ENCODE measurements at regions not wholly inside any gene's neighbourhood (a gene's known extent, or its start where the extent isn't known, plus 50 kb on each side); places are given as distances from the start of the nearest gene placed in this dataset.

DNA sequence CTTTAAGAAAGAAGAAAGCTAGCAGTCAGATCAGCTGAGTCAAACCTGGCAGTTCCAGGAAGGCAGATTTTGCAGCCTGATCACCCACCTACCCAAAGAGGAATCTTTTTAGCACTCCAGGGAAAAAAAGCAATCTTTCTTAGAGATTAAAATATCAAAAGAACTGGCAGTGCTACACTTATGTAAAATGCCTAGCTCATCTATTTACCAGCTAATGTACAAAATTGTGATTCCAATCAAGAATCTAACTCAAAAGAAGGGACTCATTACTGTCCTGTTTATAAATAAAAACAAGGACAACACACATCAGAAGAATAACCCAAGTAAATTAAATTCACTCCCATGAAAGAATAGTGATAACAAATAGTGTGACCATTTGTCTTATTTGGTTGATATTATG is 222.4 kb upstream of the ERCC4 start:
- Mint-ChIP-seq H3K4me3 (ENCODE audit: unreplicated experiment) (no peak overlapping the region), H3K36me3 (ENCODE audit: low read depth) (no peaks in the 10 kb centered on the region), H3K4me1 (ENCODE audit: low read depth) (no peaks in the 10 kb centered on the region), H3K9me3 (ENCODE audit: low read depth) (peaks cover 69% of the 10 kb centered on the region), H3K27ac (ENCODE audit: unreplicated experiment) (no peak overlapping the region), H3K27me3 (ENCODE audit: low read depth) (no peaks in the 10 kb centered on the region)
- no peak for DNase-seq (ENCODE audit: low spot score)
- TF ChIP-seq, protein P1, sequence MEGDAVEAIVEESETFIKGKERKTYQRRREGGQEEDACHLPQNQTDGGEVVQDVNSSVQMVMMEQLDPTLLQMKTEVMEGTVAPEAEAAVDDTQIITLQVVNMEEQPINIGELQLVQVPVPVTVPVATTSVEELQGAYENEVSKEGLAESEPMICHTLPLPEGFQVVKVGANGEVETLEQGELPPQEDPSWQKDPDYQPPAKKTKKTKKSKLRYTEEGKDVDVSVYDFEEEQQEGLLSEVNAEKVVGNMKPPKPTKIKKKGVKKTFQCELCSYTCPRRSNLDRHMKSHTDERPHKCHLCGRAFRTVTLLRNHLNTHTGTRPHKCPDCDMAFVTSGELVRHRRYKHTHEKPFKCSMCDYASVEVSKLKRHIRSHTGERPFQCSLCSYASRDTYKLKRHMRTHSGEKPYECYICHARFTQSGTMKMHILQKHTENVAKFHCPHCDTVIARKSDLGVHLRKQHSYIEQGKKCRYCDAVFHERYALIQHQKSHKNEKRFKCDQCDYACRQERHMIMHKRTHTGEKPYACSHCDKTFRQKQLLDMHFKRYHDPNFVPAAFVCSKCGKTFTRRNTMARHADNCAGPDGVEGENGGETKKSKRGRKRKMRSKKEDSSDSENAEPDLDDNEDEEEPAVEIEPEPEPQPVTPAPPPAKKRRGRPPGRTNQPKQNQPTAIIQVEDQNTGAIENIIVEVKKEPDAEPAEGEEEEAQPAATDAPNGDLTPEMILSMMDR (IDR thresholded peaks at IDR 0.05) = no peak

DNA sequence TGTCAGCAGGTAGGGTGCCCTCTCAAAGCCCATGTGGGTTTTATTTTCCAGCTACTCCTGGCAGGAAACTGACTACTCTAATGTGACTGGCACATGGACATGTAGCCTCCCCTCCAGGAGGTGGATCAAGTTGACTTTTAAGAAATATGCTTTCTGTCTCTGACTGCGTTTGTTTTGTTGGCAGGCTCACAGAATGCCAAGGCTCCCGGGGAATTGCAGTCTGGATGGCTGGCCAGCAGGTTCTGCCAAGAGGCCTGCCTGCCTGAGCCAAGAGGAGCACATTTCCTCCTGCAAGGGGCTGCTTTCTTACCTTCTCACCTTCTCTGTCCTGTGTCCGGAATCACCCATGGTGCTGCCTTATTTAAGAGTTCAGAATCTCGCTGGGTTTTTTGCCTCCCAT is 217.3 kb upstream of the ERCC4 start:
- Mint-ChIP-seq H3K4me3 (ENCODE audit: unreplicated experiment) (no peak overlapping the region), H3K9me3 (ENCODE audit: low read depth) (peaks cover 52% of the 10 kb centered on the region), H3K27ac (ENCODE audit: unreplicated experiment) (no peak overlapping the region), H3K4me1 (ENCODE audit: low read depth) (no peaks in the 10 kb centered on the region), H3K27me3 (ENCODE audit: low read depth) (no peaks in the 10 kb centered on the region), H3K36me3 (ENCODE audit: low read depth) (no peaks in the 10 kb centered on the region)
- no peak for DNase-seq (ENCODE audit: low spot score)
- TF ChIP-seq, protein P1 (IDR thresholded peaks at IDR 0.05) = no peak

DNA sequence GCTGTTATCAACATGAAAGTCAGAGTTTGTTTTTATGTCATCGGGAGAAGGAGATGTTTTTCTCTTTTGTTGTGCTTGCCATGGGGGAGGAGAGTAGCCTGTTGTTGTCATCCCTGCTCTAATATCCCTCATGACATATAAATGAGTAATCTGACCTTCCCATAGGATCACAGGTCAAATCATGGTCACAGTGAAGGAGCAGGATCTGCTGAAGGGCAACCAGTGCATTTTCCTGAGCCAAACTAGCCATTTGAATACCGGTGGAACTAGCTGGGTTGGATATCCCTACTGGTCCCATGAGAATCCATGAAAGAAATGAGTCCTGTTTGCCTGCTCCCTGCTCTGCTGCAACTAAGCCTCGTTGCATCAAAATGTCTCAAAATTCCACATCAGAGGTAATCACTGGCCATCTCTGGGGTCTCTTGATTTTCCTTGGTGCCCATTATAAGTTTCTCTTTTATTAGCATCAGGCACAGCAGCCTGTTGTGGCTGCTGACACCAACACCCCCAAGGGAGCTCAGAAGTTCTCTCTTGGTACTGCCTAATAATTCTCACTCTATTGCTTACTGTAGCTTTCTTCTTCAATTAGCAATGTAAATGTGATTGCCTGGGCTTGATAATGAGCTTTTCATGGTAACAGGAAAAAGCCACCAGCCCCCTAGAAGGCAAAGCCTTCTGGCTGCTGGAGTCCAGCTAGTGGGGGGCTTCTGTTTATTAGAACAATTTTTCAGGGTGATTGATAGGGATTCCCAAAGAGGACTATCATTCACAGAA is 211.4 kb upstream of the ERCC4 start:
- no peak for DNase-seq (ENCODE audit: low spot score)
- Mint-ChIP-seq H3K36me3 (ENCODE audit: low read depth) (no peaks in the 10 kb centered on the region), H3K4me1 (ENCODE audit: low read depth) (no peaks in the 10 kb centered on the region), H3K27me3 (ENCODE audit: low read depth) (no peaks in the 10 kb centered on the region), H3K9me3 (ENCODE audit: low read depth) (peaks cover 29% of the 10 kb centered on the region), H3K4me3 (ENCODE audit: unreplicated experiment) (no peak overlapping the region), H3K27ac (ENCODE audit: unreplicated experiment) (no peak overlapping the region)
- TF ChIP-seq, protein P1 (IDR thresholded peaks at IDR 0.05) = no peak

DNA sequence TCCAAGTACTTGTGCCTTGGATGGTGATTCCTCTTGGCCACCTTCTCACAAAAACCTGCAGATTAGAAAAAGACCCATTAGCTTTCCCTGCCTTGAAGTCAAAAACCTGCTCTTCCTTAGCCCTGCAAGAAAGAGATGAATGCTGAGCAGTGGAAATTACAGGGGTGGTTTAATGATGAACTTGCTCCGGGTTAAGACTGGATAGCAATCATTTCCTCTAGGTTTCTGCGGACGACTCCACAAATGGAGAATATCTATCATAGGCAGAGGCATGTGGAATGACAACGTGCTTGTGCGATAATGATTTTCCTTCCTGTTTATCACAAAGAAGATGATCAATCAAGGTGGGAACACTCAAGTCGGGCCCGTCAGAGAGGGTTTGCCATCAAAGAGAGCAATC is 201.2 kb upstream of the ERCC4 start:
- Mint-ChIP-seq H3K36me3 (ENCODE audit: low read depth) (no peaks in the 10 kb centered on the region), H3K27ac (ENCODE audit: unreplicated experiment) (no peak overlapping the region)
- TF ChIP-seq, protein P1 (IDR thresholded peaks at IDR 0.05) = no peak

DNA sequence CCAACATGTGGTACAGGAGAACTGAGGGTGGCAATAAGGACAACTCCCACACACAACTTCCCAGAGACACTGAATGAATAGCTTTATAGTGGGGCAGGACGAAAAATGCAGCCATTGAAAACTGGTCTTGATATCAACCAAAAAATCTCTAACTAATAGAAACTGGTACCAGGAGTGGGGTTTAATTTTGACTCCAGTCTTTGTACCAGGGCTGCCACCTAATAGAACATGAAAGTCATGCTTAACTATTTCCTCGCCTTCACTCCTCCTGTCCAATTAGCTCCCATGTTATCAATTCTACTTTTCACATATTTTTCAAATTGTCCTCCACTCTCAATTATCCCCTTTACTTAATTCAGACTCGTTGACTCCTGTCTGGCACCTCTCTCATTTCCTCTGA is 192.0 kb upstream of the ERCC4 start:
- H3K4me3 Mint-ChIP-seq (ENCODE audit: unreplicated experiment) = no peak overlapping the region
- no peaks in the 10 kb centered on the region for H3K4me1 Mint-ChIP-seq (ENCODE audit: low read depth)
- H3K36me3 Mint-ChIP-seq (ENCODE audit: low read depth) = peaks cover 1% of the 10 kb centered on the region
- TF ChIP-seq, protein P1 (IDR thresholded peaks at IDR 0.05) = no peak
- H3K9me3 Mint-ChIP-seq (ENCODE audit: low read depth) = peaks cover 35% of the 10 kb centered on the region
- H3K27me3 Mint-ChIP-seq (ENCODE audit: low read depth) = peaks cover 2% of the 10 kb centered on the region
- no peak overlapping the region for H3K27ac Mint-ChIP-seq (ENCODE audit: unreplicated experiment)
- DNase-seq (ENCODE audit: low spot score) = no peak

More for the DNA sequence above, 201.2 kb upstream of the ERCC4 start:
- DNase-seq (ENCODE audit: low spot score) = no peak
- no peaks in the 10 kb centered on the region for H3K27me3 Mint-ChIP-seq (ENCODE audit: low read depth)
- H3K4me1 Mint-ChIP-seq (ENCODE audit: low read depth) = no peaks in the 10 kb centered on the region
- H3K4me3 Mint-ChIP-seq (ENCODE audit: unreplicated experiment) = no peak overlapping the region
- no peaks in the 10 kb centered on the region for H3K9me3 Mint-ChIP-seq (ENCODE audit: low read depth)
